ENCODE measurements at regions not wholly inside any gene's neighbourhood (a gene's known extent, or its start where the extent isn't known, plus 50 kb on each side); places are given as distances from the start of the nearest gene placed in this dataset.

DNA sequence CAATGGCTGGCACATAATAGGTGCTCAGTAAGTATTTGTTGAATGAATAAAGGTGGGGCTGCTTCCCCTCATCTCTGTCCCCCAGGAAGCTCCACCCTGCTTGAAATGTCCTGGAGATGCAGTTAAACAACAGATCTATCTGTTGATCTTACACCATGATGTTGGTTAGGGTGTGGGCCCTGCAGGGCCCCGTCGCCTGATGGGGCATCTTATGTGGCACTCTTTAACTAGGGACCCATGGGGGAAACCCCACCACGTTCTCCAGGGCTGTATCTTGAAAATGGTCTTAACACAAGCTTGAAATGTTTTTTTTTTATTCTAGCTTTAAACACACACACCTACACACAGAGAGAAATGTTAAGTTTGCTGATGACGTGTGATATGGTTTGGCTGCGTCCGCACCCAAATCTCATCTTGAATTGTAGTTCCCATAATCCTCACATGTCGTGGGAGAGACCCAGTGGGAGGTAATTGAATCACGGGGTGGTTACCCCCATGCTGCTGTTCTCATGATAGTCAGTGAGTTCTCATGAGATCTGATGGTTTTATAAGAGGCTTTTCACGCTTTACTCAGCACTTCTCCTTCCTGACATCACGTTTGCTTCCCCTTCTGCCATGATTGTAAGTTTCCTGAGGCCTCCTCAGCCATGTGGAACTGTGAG is 741.7 kb downstream of the VRK1 start:
- no peak for DNase-seq
- Mint-ChIP-seq H3K27ac (ENCODE audit: unreplicated experiment) (no peak overlapping the region), H3K9me3 (ENCODE audit: unreplicated experiment) (no peaks in the 10 kb centered on the region), H3K4me1 (ENCODE audit: low read depth, unreplicated experiment) (peaks cover 2% of the 10 kb centered on the region), H3K36me3 (ENCODE audit: unreplicated experiment) (no peaks in the 10 kb centered on the region), H3K4me3 (ENCODE audit: unreplicated experiment) (no peak overlapping the region), H3K27me3 (ENCODE audit: unreplicated experiment) (no peaks in the 10 kb centered on the region)
- TF ChIP-seq, protein P1, sequence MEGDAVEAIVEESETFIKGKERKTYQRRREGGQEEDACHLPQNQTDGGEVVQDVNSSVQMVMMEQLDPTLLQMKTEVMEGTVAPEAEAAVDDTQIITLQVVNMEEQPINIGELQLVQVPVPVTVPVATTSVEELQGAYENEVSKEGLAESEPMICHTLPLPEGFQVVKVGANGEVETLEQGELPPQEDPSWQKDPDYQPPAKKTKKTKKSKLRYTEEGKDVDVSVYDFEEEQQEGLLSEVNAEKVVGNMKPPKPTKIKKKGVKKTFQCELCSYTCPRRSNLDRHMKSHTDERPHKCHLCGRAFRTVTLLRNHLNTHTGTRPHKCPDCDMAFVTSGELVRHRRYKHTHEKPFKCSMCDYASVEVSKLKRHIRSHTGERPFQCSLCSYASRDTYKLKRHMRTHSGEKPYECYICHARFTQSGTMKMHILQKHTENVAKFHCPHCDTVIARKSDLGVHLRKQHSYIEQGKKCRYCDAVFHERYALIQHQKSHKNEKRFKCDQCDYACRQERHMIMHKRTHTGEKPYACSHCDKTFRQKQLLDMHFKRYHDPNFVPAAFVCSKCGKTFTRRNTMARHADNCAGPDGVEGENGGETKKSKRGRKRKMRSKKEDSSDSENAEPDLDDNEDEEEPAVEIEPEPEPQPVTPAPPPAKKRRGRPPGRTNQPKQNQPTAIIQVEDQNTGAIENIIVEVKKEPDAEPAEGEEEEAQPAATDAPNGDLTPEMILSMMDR (IDR thresholded peaks at IDR 0.05; ENCODE audit: partially characterized antibody, unreplicated experiment) = no peak

DNA sequence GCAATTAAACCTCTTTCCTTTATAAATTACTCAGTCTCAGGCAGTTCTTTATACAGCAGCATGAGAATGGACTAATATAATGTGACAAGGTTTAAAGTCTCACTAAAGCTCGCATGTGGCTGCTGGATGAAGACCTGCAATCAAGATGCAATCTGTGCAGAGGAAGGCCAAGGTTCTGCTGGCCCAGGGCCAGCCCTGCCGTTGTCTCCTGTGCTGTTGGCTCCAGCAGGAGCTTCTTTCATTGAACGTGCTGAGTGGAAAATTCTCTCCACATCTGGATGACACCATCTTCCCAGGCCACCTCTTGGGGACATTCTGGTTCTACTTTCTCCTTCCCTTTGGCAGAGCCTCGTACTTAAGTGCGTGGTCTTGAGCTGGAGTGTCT is 742.2 kb downstream of the VRK1 start:
- no peak for DNase-seq
- Mint-ChIP-seq H3K36me3 (ENCODE audit: unreplicated experiment) (no peaks in the 10 kb centered on the region), H3K27ac (ENCODE audit: unreplicated experiment) (no peak overlapping the region), H3K4me1 (ENCODE audit: low read depth, unreplicated experiment) (peaks cover 2% of the 10 kb centered on the region), H3K4me3 (ENCODE audit: unreplicated experiment) (no peak overlapping the region), H3K9me3 (ENCODE audit: unreplicated experiment) (no peaks in the 10 kb centered on the region), H3K27me3 (ENCODE audit: unreplicated experiment) (no peaks in the 10 kb centered on the region)
- TF ChIP-seq, protein P1 (IDR thresholded peaks at IDR 0.05; ENCODE audit: partially characterized antibody, unreplicated experiment) = no peak

DNA sequence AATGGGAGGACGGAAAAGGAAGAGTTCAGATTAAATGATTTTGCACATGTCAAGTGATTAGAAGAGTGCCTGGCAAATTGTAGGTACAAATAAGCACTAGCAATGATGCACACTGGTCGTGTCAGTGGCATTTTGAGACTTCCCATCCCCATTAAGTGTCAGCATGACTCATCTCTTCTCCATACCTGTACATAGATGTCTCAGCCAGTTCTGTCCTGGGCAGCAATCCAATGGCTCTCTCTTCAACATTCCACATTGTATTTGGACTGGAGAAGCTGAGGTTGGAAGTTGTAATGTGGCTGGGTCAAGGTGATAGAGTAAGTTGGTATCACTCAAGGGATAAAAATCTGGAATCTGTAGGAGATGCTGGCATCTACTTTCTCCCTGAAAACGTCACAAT is 742.7 kb downstream of the VRK1 start:
- no peaks in the 10 kb centered on the region for H3K36me3 Mint-ChIP-seq (ENCODE audit: unreplicated experiment)
- H3K9me3 Mint-ChIP-seq (ENCODE audit: unreplicated experiment) = no peaks in the 10 kb centered on the region
- H3K4me3 Mint-ChIP-seq (ENCODE audit: unreplicated experiment) = no peak overlapping the region
- TF ChIP-seq, protein P1 (IDR thresholded peaks at IDR 0.05; ENCODE audit: partially characterized antibody, unreplicated experiment) = no peak
- H3K4me1 Mint-ChIP-seq (ENCODE audit: low read depth, unreplicated experiment) = peaks cover 2% of the 10 kb centered on the region
- DNase-seq = no peak
- no peaks in the 10 kb centered on the region for H3K27me3 Mint-ChIP-seq (ENCODE audit: unreplicated experiment)
- H3K27ac Mint-ChIP-seq (ENCODE audit: unreplicated experiment) = no peak overlapping the region

DNA sequence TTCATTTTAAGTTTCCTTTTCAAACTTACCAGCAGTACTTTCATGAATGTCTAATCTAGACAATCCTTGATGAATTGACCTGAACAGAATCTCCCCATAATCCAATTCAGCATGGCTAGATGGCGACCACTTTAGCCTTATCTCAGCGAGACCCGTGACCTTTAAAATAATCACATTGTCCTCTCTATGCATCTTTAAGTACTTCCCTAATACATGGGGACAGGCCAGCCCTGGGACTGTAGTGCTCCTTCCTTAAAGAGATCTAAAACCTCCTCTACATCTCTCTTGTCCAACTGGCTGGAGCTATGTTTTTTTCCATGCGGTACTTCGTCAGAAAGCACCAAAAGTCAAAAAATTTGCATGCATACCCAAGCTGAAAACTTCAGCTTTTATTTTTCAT is 746.0 kb downstream of the VRK1 start:
- DNase-seq = no peak
- no peak overlapping the region for H3K27ac Mint-ChIP-seq (ENCODE audit: unreplicated experiment)
- TF ChIP-seq, protein P1 (IDR thresholded peaks at IDR 0.05; ENCODE audit: partially characterized antibody, unreplicated experiment) = no peak
- no peaks in the 10 kb centered on the region for H3K27me3 Mint-ChIP-seq (ENCODE audit: unreplicated experiment)
- H3K36me3 Mint-ChIP-seq (ENCODE audit: unreplicated experiment) = peaks cover 4% of the 10 kb centered on the region
- H3K9me3 Mint-ChIP-seq (ENCODE audit: unreplicated experiment) = peaks cover 2% of the 10 kb centered on the region
- no peaks in the 10 kb centered on the region for H3K4me1 Mint-ChIP-seq (ENCODE audit: low read depth, unreplicated experiment)
- H3K4me3 Mint-ChIP-seq (ENCODE audit: unreplicated experiment) = no peak overlapping the region

DNA sequence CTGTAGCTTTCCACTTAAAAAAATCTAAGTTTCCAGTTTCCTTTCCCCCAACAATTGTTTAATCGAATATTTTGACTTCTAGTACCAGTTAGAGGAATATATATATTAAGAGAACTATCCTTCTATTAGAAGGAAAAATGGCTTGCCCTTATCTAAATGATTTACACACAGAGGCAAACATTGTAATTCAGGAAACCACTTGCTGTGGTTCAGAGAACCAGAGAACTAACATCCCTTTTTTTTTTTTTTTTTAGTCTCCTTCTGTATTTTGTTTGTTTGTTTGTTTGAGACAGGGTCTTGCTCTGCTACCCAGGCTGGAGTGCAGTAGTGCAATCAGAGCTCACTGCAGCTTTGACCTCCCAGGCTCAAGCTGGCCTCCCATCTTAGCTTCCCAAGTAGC is 746.6 kb downstream of the VRK1 start:
- Mint-ChIP-seq H3K4me3 (ENCODE audit: unreplicated experiment) (no peak overlapping the region), H3K4me1 (ENCODE audit: low read depth, unreplicated experiment) (no peaks in the 10 kb centered on the region), H3K36me3 (ENCODE audit: unreplicated experiment) (peaks cover 4% of the 10 kb centered on the region), H3K27ac (ENCODE audit: unreplicated experiment) (no peak overlapping the region), H3K9me3 (ENCODE audit: unreplicated experiment) (peaks cover 2% of the 10 kb centered on the region), H3K27me3 (ENCODE audit: unreplicated experiment) (no peaks in the 10 kb centered on the region)
- TF ChIP-seq, protein P1 (IDR thresholded peaks at IDR 0.05; ENCODE audit: partially characterized antibody, unreplicated experiment) = no peak
- DNase-seq = no peak
